HG02852 (cell line): ENCODE measurements at regions not wholly inside any gene's neighbourhood (a gene's known extent, or its start where the extent isn't known, plus 50 kb on each side); places are given as distances from the start of the nearest gene placed in this dataset.

Experiments used
- ATAC-seq: cut with Tn5 transposase; IDR thresholded peaks from one replicate; pipeline ENCODE4 v1.9.1; 2021; ENCODE audit warnings: mild to moderate bottlenecking, moderate library complexity; ENCODE audit not compliant: unreplicated experiment

DNA sequence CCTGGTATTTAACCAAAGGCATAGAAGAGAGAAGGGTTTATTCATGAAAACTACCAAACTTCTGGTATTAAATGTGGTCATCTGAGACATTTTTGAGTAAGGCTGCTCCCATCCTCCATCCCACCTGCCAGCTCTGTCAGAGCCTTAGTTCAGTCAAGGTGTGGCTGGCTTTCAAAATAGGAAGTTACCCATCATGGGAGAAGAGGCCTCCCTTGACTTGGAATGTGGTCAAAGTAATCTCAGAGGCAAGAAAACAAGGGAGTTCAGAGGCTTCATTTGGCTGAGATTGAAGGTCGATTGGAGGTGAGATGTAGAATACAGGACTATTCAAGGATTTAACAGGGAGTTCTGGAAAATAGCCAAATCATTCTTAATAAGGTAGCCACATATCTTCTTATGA is 540.4 kb upstream of the ARRDC4 start:
- no peak for ATAC-seq

DNA sequence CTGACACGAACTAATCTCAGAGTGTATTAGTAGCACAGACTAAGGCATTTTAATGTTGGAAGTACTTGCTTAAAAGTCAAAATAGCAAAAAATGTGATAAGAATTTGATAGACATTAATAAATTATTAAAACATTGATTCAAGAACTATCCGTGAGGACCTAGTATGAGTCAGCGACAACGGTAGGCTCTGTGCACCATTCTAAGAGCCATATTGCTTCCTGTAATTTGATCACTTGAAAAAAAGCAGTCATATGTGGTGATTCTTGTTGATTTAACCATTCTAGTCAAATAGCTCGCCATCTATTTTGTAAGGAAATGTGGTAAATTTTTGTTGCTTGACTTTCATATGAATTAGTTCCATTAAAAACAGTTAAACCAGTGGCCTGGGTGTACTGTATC is 534.9 kb upstream of the ARRDC4 start:
- ATAC-seq = no peak

DNA sequence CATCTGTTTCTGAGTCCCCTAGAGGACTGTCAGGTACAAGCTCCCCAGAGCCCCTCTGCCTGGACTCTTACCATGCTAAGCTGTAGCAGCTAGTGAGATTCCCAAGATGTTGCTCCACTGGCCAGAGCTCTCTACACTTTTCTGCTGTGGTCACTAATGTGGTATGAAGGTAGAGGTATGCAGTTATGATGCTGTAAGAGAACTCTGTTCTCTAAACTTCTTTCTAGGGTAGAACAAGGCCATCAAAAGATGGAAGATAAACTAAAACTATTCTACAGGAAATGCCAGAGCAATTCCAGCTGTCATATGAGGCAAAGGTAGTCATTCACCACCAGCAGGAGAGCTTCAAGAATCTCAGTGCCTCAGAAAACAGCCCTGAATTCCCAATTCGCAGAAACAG is 517.4 kb upstream of the ARRDC4 start:
- ATAC-seq = no peak

DNA sequence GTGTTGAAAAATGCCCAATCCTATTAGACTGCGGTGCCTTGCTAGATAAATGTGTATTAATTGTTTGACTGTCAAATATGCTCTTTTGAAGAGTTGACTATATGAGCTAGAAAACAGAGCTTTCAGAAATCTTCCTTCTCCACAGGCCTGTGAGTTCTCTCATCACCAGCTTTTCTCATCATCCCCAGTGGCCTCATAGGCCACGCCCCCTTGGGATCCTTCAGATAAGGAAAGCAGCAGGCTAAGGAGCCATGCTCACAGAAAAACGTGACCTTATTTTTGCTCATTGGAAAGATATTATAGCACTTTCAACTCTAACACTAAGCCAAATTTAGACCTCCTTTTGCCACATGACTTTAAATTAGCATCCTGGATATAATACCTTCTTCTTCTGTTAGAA is 514.4 kb upstream of the ARRDC4 start:
- ATAC-seq = no peak

DNA sequence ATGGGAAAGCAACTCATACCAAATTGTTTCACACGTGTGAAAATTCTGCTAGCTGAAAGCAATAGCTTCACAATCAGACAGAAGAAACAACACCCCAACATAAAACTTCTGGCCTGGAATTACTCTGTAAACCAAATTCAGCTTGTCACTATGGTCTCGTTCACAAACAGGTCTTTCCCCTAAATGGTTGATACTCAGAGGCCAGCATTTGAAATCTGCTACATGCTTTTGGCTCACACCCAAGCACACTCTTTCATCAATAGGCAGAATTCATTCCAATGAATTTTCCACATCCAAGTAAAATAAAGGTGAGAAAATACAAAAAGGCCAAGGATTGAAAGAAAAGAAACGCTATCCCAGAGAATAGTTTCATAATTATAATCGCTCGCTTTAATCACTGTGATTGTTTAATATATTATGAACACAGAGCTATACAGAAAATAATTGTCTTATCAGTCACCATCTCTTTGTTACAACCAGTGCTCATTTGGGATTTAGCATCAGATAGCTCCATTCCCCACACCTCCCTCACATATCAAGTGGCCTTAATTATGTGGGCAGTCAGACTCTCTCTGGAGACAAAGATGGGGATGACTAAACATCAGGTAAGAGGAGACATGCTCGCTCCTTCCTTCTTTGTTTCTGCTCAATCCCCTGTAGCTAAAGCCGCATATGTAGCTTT is 503.8 kb upstream of the ARRDC4 start:
- ATAC-seq = no peak

DNA sequence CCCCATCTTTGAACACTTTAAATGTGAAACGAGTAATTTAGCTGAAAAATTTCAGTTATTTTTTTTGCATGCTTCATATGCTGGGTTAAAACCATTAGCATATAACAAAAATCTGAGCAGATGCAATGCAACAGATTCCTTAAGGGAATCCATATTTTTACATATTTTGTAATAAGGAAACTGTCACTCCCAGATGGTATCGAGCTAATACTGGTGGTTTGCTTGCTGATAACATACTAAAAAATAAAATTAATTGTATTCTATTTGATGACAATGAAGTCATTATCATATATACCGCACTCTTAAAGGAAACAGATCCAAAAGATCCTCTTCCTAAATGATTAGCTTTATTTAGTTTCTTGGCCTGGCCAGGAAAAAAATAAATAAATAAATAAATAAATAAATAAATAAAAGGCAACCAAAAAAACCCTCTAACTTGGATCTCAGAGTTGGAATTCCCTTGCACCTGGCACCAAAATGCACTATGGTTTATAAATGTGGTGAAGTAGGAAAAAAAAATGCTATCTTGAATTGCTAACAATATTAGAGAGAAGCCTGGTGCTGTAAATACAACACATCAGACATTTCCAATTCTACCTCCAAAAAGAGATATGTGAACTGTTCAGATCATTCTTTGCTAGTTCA is 503.2 kb upstream of the ARRDC4 start:
- ATAC-seq = no peak

GRCh38 chr15:97459771-97460170 is 500.7 kb upstream of the ARRDC4 start:
- ATAC-seq = no peak

- ATAC-seq = no peak
Measured at GRCh38 chr15:97461226-97461625, 499.3 kb upstream of the ARRDC4 start.

DNA sequence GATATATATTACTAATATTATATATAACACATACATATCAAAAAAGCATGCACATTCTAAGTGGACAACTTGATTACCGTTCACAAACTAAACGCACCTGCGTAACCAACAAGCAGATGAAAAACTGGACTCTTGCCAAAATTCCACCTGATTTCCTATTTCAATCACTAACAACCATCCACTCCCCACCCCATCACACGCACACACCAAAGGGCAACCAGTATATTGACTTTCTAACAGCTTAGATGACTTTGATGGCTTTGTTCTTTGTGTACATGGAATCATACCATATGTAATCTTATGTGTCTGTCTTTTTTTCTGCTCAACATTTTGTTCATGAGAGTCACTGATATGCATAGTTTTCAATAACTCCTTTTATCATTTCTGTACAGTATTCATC is 496.8 kb upstream of the ARRDC4 start:
- no peak for ATAC-seq

GRCh38 chr15:97470417-97470816 is 490.1 kb upstream of the ARRDC4 start:
- ATAC-seq = no peak

DNA sequence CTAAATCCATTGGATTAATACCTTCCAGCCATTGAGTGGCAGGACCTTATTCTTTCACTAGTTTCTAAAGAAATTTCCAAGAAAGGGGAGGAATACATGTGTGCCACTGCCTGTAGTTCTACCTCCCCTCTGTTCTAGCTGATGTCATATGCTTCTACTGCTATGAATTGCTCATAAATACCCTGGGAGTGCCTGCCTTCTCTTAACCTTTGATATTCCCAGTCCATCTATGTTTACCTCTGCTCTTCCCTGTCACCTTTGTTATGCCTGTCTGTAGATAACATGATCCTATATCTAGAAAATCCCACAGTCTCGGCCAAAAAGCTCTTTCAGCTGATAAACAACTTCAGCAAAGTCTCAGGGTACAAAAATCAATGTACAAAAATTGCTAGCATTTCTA is 486.9 kb upstream of the ARRDC4 start:
- ATAC-seq = no peak

DNA sequence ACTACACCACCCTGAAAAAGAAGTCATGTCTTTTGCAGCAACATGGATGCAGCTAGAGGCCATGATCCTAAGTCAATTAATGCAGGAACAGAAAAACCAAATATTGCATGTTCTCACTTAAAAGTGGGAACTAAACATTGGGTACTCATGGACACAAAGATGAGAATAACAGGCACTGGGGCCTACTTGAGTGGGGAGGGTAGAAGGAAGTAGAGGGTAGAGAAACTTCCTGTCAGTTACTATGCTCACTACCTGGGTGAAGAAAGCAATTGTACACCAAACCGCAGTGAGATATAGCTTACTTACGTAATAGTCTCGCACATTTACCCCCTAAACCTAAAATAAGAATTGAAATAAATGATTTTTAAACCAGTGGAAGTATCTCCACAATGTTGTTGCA is 480.5 kb upstream of the ARRDC4 start:
- ATAC-seq = no peak

- ATAC-seq = no peak
Measured at GRCh38 chr15:97482521-97482920, 478.0 kb upstream of the ARRDC4 start.

GRCh38 chr15:97483232-97483631 is 477.3 kb upstream of the ARRDC4 start:
- no peak for ATAC-seq

GRCh38 chr15:97490429-97490828 is 470.1 kb upstream of the ARRDC4 start:
- no peak for ATAC-seq

DNA sequence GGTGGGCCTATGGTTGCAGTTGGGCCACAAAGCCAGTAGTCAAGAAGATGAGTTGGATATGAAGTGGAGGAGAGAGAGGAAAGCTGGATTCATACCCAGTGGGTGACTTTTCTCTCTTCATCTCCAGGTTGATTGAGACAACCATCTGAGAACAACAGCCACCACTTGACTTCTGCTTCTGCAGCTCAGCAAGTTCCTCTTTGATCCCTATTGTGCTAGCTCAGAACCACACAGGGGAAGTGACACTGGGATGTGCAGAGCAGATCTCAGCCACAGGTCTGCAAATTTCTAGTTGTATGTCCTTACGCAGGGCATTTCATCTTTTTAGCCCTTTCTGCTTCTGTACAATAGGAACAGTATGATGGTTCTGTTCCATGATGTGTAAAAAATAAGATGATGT is 459.2 kb upstream of the ARRDC4 start:
- no peak for ATAC-seq

- no peak for ATAC-seq
Measured at GRCh38 chr15:97502038-97502437, 458.5 kb upstream of the ARRDC4 start.

DNA sequence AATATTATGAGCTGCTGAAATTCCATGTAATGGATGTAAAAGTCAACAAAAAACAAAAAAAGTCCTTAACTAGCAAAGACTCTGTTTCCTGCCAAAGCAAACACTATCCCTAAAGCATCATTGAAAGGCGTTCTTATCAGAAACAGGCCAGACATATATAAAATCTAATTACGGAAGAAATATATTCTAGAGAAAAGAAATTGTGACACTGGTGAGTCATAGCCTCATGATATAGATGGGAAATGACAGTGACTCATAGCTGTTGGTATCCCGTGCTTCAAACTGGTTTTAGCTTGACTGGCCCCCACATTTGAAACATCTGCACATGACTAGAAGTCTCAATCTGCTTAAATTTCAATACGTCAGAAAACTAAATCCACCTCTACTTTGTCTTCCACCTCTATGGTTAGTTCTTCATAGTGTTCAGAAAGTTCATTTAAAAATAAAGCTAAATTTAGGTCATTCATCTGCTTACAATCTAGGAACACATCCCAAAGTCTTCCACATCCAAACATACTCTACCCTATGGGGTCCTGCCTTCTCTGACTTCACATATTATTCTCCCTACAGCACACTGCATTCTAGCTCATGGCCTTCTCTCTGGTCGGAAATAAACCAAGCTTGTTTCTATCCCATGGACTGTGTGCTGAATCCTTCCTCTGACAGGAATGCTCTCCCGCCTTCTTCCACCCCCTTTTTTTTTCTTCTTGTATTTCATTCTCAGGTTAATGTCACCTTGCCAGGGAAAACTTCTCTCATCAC is 456.3 kb upstream of the ARRDC4 start:
- ATAC-seq = no peak

DNA sequence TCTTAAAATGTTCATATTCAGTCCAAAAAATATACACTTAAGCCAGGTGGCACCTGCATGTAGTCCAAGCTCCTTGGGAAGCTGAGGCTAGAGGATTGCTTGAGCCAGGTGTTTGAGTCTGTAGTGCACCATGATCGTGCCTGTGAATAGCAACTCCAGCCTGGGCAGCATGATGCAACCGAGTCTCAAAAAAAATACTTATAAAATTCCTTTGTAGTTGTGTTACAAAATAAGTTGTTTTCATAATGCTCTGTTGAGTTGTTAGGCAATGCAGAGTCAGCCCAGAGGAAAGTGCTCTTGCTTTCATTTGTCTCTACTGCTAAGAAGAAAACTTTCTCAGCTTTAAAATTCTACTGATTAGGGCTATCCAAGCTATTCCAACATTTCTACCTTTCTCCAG is 442.8 kb upstream of the ARRDC4 start:
- ATAC-seq = no peak

DNA sequence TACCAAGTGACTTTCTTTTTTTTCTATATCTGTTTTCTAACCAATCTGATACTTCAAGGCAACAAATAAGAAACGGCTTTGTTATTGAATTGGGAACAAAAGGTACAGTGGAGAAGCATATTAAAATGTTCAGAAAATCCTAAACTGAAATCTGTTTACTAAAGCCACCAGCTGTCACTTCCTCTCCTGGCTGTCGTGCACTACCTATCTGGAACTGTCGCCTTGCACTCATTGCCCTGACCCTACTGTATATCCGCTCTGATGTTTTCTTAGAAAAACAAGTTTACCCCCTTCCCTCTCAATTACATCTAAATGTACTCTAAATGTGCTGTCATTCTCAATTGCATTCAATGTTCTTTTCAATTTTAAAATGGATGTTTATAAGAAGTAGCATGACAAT is 439.8 kb upstream of the ARRDC4 start:
- no peak for ATAC-seq

- ATAC-seq = no peak
Measured at GRCh38 chr15:97521381-97522285, 438.9 kb upstream of the ARRDC4 start.
